IMR-90 (cell line): ENCODE measurements at regions not wholly inside any gene's neighbourhood (a gene's known extent, or its start where the extent isn't known, plus 50 kb on each side); places are given as distances from the start of the nearest gene placed in this dataset.

Experiments used
- ATAC-seq: fragments of 200-7000 bp; cut with Tn5 transposase; 2 replicates; pipeline ENCODE4 v1.9.1; 2020; ENCODE audit warnings: low read depth, mild to moderate bottlenecking, moderate library complexity
- BruUV-seq: library from RNA; stranded (reverse); fragments of 400-500 nt; replicated peaks from 2 replicates; lab custom pipeline; 2021; lab: Mats Ljungman, UMichigan
- CTCF ChIA-PET: fragments of 300-600 bp; formaldehyde crosslinking; extraction: SDS; loops from one replicate; lab custom pipeline; 2021; ENCODE audit warnings: antibody characterized with exemption; lab: Yijun Ruan, JAX
- POLR2A ChIA-PET: fragments of 300-600 bp; sonication (Branson Sonifier 250); formaldehyde crosslinking; loops from one replicate; lab custom pipeline; 2022; ENCODE audit warnings: antibody characterized with exemption; ENCODE audit not compliant: unreplicated experiment; lab: Charles Lee
- DNase-seq: peaks from one replicate; pipeline ENCODE4 v3.0.0; 2013
- H2AFZ ChIP-seq: replicated peaks from 2 replicates; pipeline ENCODE3; 2013; ENCODE audit warnings: low read length, mild to moderate bottlenecking; ENCODE audit not compliant: poor library complexity
- H2AK5ac ChIP-seq: 2 replicates; pipeline ENCODE4 v1.6.1; 2013; ENCODE audit warnings: low read depth, low read length, inconsistent platforms
- H2AK9ac ChIP-seq: replicated peaks from 2 replicates; pipeline ENCODE3; 2013; ENCODE audit warnings: mild to moderate bottlenecking, low read depth, low read length, moderate library complexity; ENCODE audit not compliant: poor library complexity
- H2BK120ac ChIP-seq: 2 replicates; pipeline ENCODE4 v1.6.1; 2013; ENCODE audit warnings: low read depth, low read length, inconsistent platforms
- H2BK15ac ChIP-seq: 3 replicates; pipeline ENCODE4 v1.6.1; 2013; ENCODE audit warnings: low read depth, low read length, inconsistent platforms
- H2BK20ac ChIP-seq: 2 replicates; pipeline ENCODE4 v1.6.1; 2013; ENCODE audit warnings: low read depth, mild to moderate bottlenecking, inconsistent platforms, low read length, moderate library complexity
- H2BK5ac ChIP-seq: 2 replicates; pipeline ENCODE4 v1.6.1; 2013; ENCODE audit warnings: mild to moderate bottlenecking, low read depth, low read length, inconsistent platforms; ENCODE audit not compliant: poor library complexity, severe bottlenecking
- H3K14ac ChIP-seq: replicated peaks from 2 replicates; pipeline ENCODE4 v1.6.1; 2013; ENCODE audit warnings: low read depth, low read length, inconsistent platforms
- H3K18ac ChIP-seq: 2 replicates; pipeline ENCODE4 v1.6.1; 2013; ENCODE audit warnings: low read depth, low read length, control low read depth
- H3K23ac ChIP-seq: 2 replicates; pipeline ENCODE4 v1.6.1; 2013; ENCODE audit warnings: low read depth, low read length, inconsistent platforms
- H3K27ac ChIP-seq: 2 replicates; pipeline ENCODE4 v1.5.1; 2013; ENCODE audit warnings: mild to moderate bottlenecking, control low read depth, low read length; ENCODE audit not compliant: insufficient read depth
- H3K27me3 ChIP-seq: 2 replicates; pipeline ENCODE4 v1.6.1; 2013; ENCODE audit warnings: low read length; ENCODE audit not compliant: control insufficient read depth, insufficient read depth
- H3K36me3 ChIP-seq: 2 replicates; pipeline ENCODE4 v1.6.1; 2013; ENCODE audit warnings: low read length, mixed read lengths; ENCODE audit not compliant: control insufficient read depth, insufficient read depth
- H3K4ac ChIP-seq: 2 replicates; pipeline ENCODE4 v1.6.1; 2013; ENCODE audit warnings: low read depth, low read length, inconsistent platforms
- H3K4me1 ChIP-seq: 2 replicates; pipeline ENCODE4 v1.6.1; 2013; ENCODE audit warnings: low read length, mixed read lengths; ENCODE audit not compliant: control insufficient read depth, insufficient read depth
- H3K4me2 ChIP-seq: 2 replicates; pipeline ENCODE4 v1.6.1; 2013; ENCODE audit warnings: low read depth, mild to moderate bottlenecking, control low read depth, low read length, moderate library complexity
- H3K4me3 ChIP-seq: 2 replicates; pipeline ENCODE4 v1.5.1; 2013; ENCODE audit warnings: low read depth, mild to moderate bottlenecking, control low read depth, low read length, moderate library complexity; ENCODE audit not compliant: insufficient read depth
- H3K56ac ChIP-seq: 2 replicates; pipeline ENCODE4 v1.6.1; 2013; ENCODE audit warnings: low read length, inconsistent platforms; ENCODE audit not compliant: insufficient read depth; ENCODE audit errors: extremely low read depth
- H3K79me1 ChIP-seq, 2 experiments: 2 replicates each; pipeline ENCODE4 v1.6.1; 2013; ENCODE audit warnings: low read length in 2 of 2, inconsistent platforms in 1 of 2, low read depth in 1 of 2
- H3K9ac ChIP-seq: 2 replicates; pipeline ENCODE4 v1.6.1; 2013; ENCODE audit warnings: low read depth, low read length, control low read depth
- H3K9me1 ChIP-seq: 2 replicates; pipeline ENCODE4 v1.6.1; 2013; ENCODE audit warnings: low read length, inconsistent platforms; ENCODE audit not compliant: insufficient read depth
- H3K9me3 ChIP-seq: 2 replicates; pipeline ENCODE4 v1.6.1; 2013; ENCODE audit warnings: low read length; ENCODE audit not compliant: control insufficient read depth, insufficient read depth
- H4K20me1 ChIP-seq: 2 replicates; pipeline ENCODE4 v1.6.1; 2013; ENCODE audit warnings: low read length, inconsistent platforms; ENCODE audit not compliant: insufficient read depth
- H4K5ac ChIP-seq: 2 replicates; pipeline ENCODE4 v1.6.1; 2013; ENCODE audit warnings: mild to moderate bottlenecking, low read depth, low read length, control low read depth
- H4K8ac ChIP-seq, 2 experiments: 2 replicates each; pipeline ENCODE4 v1.6.1; 2013; ENCODE audit warnings: low read depth in 2 of 2, low read length in 2 of 2, control low read depth in 1 of 2, inconsistent platforms in 1 of 2
- H4K91ac ChIP-seq: 2 replicates; pipeline ENCODE4 v1.6.1; 2013; ENCODE audit warnings: low read depth, low read length, inconsistent platforms; ENCODE audit not compliant: insufficient read depth
- CEBPB ChIP-seq: IDR thresholded peaks from 2 replicates; pipeline ENCODE4 v1.6.1; 2012; ENCODE audit warnings: low read depth, low read length, improper control_type of control experiment
- USF2 ChIP-seq: fragments of 150-350 bp; IDR thresholded peaks from 2 replicates; pipeline ENCODE4 v1.6.1; 2017; ENCODE audit warnings: mild to moderate bottlenecking, antibody characterized with exemption, low read length, low read depth
- WGBS, 2 experiments: methylation state at CpG; one replicate each; pipeline versions ENCODE4 v1.1.5 to v1.1.7; 2013; ENCODE audit warnings: missing lambda C conversion rate in 2 of 2; ENCODE audit not compliant: insufficient read length in 1 of 2; ENCODE audit errors: extremely low coverage in 2 of 2; 5-methylcytosine and 5-hydroxymethylcytosine counted together
- dilution Hi-C: fragments of 300-500 bp; cut with HindIII; formaldehyde crosslinking; loops from one replicate; pipeline ENCODE4 v1.14.3; 2018; ENCODE audit warnings: low sequenced_read_pairs; ENCODE audit not compliant: unreplicated experiment
- in situ Hi-C: fragments of 300-500 bp; cut with MboI; formaldehyde crosslinking; loops from 3 replicates; pipeline ENCODE4 v1.14.3; 2019; ENCODE audit warnings: low sequenced_read_pairs, inconsistent platforms, mixed read lengths
- intact Hi-C: fragments of 100-400 bp; cut with micrococcal nuclease; formaldehyde crosslinking; loops from 2 replicates; pipeline ENCODE4 v1.10.0; 2022

GRCh38 chr5:68027519-68027918 is 188.0 kb upstream of the PIK3R1 start:
- dilution Hi-C loops (no loop called here), intact Hi-C loops (loop anchor here (2.0 kb wide), 1 partner anchor 187 kb away; the partner anchor contains the start of gene PIK3R1), in situ Hi-C loops (no loop called here)
- peak; percentile 91 for ATAC-seq
- Histone ChIP-seq H4K91ac (no peak overlapping the region), H2BK5ac (peak overlapping the region; percentile 82), H2BK20ac (no peak overlapping the region), H3K9me3 (no peaks in the 10 kb centered on the region; the same call in 1 of the 2 replicates), H2BK15ac (no peak overlapping the region), H3K4ac (no peak overlapping the region), H2BK120ac (no peak overlapping the region), H3K27me3 (no peaks in the 10 kb centered on the region), H3K4me3 (no peak overlapping the region), H2AK5ac (no peak overlapping the region), H3K14ac (no peak overlapping the region), H4K5ac (no peak overlapping the region), H3K18ac (no peak overlapping the region), H3K79me1 (no peaks in the 10 kb centered on the region), H3K9ac (no peak overlapping the region), H3K23ac (no peak overlapping the region), H3K4me1 (peaks cover 4% of the 10 kb centered on the region; the same call in 1 of the 2 replicates), H3K4me2 (peak overlapping the region; percentile 39; the same call in 1 of the 2 replicates), H3K9me1 (peaks cover 3% of the 10 kb centered on the region; the same call in 1 of the 2 replicates), H3K36me3 (no peaks in the 10 kb centered on the region), H4K20me1 (no peaks in the 10 kb centered on the region), H2AFZ (no peak overlapping the region), H3K27ac (no peak overlapping the region), H2AK9ac (no peak overlapping the region), H4K8ac (no peak overlapping the region), H3K56ac (no peak overlapping the region)
- peak; percentile 77 for DNase-seq
- no CpG with 5 or more reads among the region's 4 CpGs for WGBS, 2 experiments
- POLR2A ChIA-PET = no interaction called here
- BruUV-seq = no TSS peak
- CTCF ChIA-PET = no interaction called here
- no peak for TF ChIP-seq USF2
- 0 out of 2 replicates have a peak, but pooled peaks have one; percentile 15 for TF ChIP-seq CEBPB
